ENCODE measurements at regions not wholly inside any gene's neighbourhood (a gene's known extent, or its start where the extent isn't known, plus 50 kb on each side); places are given as distances from the start of the nearest gene placed in this dataset.

- ATAC-seq (no peak), DNase-seq (no peak)
- H3K36me3 ChIP-seq: no peaks in the 10 kb centered on the region
- intact Hi-C loops (cut with DNase I): no loop called here
- H3K9me3 ChIP-seq: no peaks in the 10 kb centered on the region
- no peak overlapping the region for H3K4me3 ChIP-seq
- H3K4me1 ChIP-seq: no peaks in the 10 kb centered on the region
- no peaks in the 10 kb centered on the region for H3K27me3 ChIP-seq
- H3K27ac ChIP-seq: no peak overlapping the region
- TF ChIP-seq CTCF (IDR thresholded peaks at IDR 0.05): no peak
These were observed 470.2 kb downstream of the KDM4C start for GRCh38 chr9:7227951-7228350.

GRCh38 chr9:7226007-7226640, 468.4 kb downstream of the KDM4C start:
- ATAC-seq: no peak
- intact Hi-C loops (cut with DNase I): no loop called here
- no peak for DNase-seq
- Histone ChIP-seq H3K4me3 (no peak overlapping the region), H3K36me3 (no peaks in the 10 kb centered on the region), H3K9me3 (no peaks in the 10 kb centered on the region), H3K4me1 (no peaks in the 10 kb centered on the region), H3K27ac (no peak overlapping the region), H3K27me3 (no peaks in the 10 kb centered on the region)
- no peak for TF ChIP-seq CTCF (IDR thresholded peaks at IDR 0.05)
